Endothelial cell of umbilical vein (primary cell): ENCODE measurements at regions not wholly inside any gene's neighbourhood (a gene's known extent, or its start where the extent isn't known, plus 50 kb on each side); places are given as distances from the start of the nearest gene placed in this dataset.

Experiments used
- BruUV-seq: library from RNA; stranded (reverse); fragments of 400-500 nt; replicated peaks from 2 replicates; lab custom pipeline; 2021; lab: Mats Ljungman, UMichigan
- CTCF ChIA-PET: fragments of 300-600, 350-600 bp; sonication (Branson Sonifier 250); formaldehyde crosslinking; loops from one replicate; lab custom pipeline; 2021; ENCODE audit warnings: antibody characterized with exemption, inconsistent platforms; lab: Charles Lee
- POLR2A ChIA-PET: fragments of 300-600, 350-600 bp; sonication (Branson Sonifier 250); formaldehyde crosslinking; loops from one replicate; lab custom pipeline; 2021; ENCODE audit warnings: antibody characterized with exemption, inconsistent platforms; lab: Charles Lee
- DNase-seq: peaks from one replicate; pipeline ENCODE4 v3.0.0-alpha.2; 2011; ENCODE audit warnings: low read depth, low spot score
- FAIRE-seq: peaks from 2 replicates; lab custom pipeline; 2011; peaks lifted over from hg19 to GRCh38; lab: Jason Lieb, UNC
- H2AFZ ChIP-seq: 2 replicates; pipeline ENCODE4 v1.6.0; 2012; ENCODE audit warnings: low read depth, low read length, control low read depth, inconsistent platforms
- H3K27ac ChIP-seq: 2 replicates; pipeline ENCODE4 v1.5.1; 2011; ENCODE audit warnings: low read depth, mild to moderate bottlenecking, control low read depth, low read length, moderate library complexity; ENCODE audit not compliant: insufficient read depth
- H3K27me3 ChIP-seq, 2 experiments: 2 replicates each; pipeline versions ENCODE4 v1.6.0 to v1.6.1; 2011; ENCODE audit warnings: low read length in 2 of 2, mixed read lengths in 1 of 2; ENCODE audit not compliant: control insufficient read depth in 2 of 2, insufficient read depth in 2 of 2
- H3K36me3 ChIP-seq, 2 experiments: 2 replicates in 1 of 2; 3 replicates in 1 of 2; pipeline ENCODE4 v1.5.1; 2011; ENCODE audit warnings: low read length in 2 of 2, mild to moderate bottlenecking in 1 of 2, moderate library complexity in 1 of 2; ENCODE audit not compliant: control insufficient read depth in 2 of 2, insufficient read depth in 2 of 2; ENCODE audit errors: extremely low read depth in 1 of 2
- H3K4me1 ChIP-seq: 3 replicates; pipeline ENCODE4 v1.5.1; 2011; ENCODE audit warnings: mild to moderate bottlenecking, low read length; ENCODE audit not compliant: control insufficient read depth, insufficient read depth; ENCODE audit errors: extremely low read depth
- H3K4me2 ChIP-seq: 2 replicates; pipeline ENCODE4 v1.6.1; 2011; ENCODE audit warnings: low read length, control low read depth, mixed read lengths; ENCODE audit not compliant: insufficient read depth
- H3K4me3 ChIP-seq, 3 experiments: fragments of 200-600 bp in 1 of 3; sonication (generic), shearing (Covaris generic) in 1 of 3; replicated peaks in 1 of 3; 2 replicates each; pipeline ENCODE4 v1.5.1; 2011 to 2016; ENCODE audit warnings: control low read depth in 3 of 3, low read length in 3 of 3, mild to moderate bottlenecking in 2 of 3, inconsistent platforms in 1 of 3, low read depth in 1 of 3, moderate library complexity in 1 of 3; ENCODE audit not compliant: insufficient read depth in 1 of 3
- H3K79me2 ChIP-seq: 2 replicates; pipeline ENCODE4 v1.6.0; 2012; ENCODE audit warnings: low read length, inconsistent platforms; ENCODE audit not compliant: control insufficient read depth, insufficient read depth
- H3K9ac ChIP-seq: replicated peaks from 2 replicates; pipeline ENCODE3; 2011; ENCODE audit warnings: low read length, control low read depth; ENCODE audit not compliant: insufficient read depth; ENCODE audit errors: extremely low read depth
- H3K9me1 ChIP-seq: replicated peaks from 3 replicates; pipeline ENCODE4 v1.6.0; 2011; ENCODE audit warnings: mild to moderate bottlenecking, low read length; ENCODE audit not compliant: control insufficient read depth, insufficient read depth; ENCODE audit errors: extremely low read depth
- H3K9me3 ChIP-seq: replicated peaks from 2 replicates; pipeline ENCODE4 v1.5.1; 2012; ENCODE audit warnings: low read length, inconsistent platforms; ENCODE audit not compliant: control insufficient read depth, insufficient read depth
- H4K20me1 ChIP-seq: replicated peaks from 2 replicates; pipeline ENCODE3; 2011; ENCODE audit warnings: mild to moderate bottlenecking, low read length; ENCODE audit not compliant: control insufficient read depth, insufficient read depth; ENCODE audit errors: extremely low read depth
- EZH2 ChIP-seq: IDR thresholded peaks from 2 replicates; pipeline ENCODE4 v1.6.1; 2012; ENCODE audit warnings: borderline replicate concordance, low read depth, mild to moderate bottlenecking, moderate library complexity, low read length, inconsistent platforms; ENCODE audit not compliant: severe bottlenecking
- FOS ChIP-seq: IDR thresholded peaks from 2 replicates; pipeline ENCODE4 v1.6.1; 2011; ENCODE audit warnings: mild to moderate bottlenecking, low read length, moderate library complexity, borderline replicate concordance; ENCODE audit not compliant: insufficient read depth
- GATA2 ChIP-seq: IDR thresholded peaks from 2 replicates; pipeline ENCODE4 v1.7.0; 2011; ENCODE audit warnings: low read depth, mild to moderate bottlenecking, moderate library complexity, mixed read lengths, low read length; ENCODE audit not compliant: insufficient read length, insufficient read depth
- JUN ChIP-seq: IDR thresholded peaks from 2 replicates; pipeline ENCODE4 v1.6.1; 2011; ENCODE audit warnings: borderline replicate concordance, low read depth; ENCODE audit not compliant: insufficient read length, insufficient read depth
- MAX ChIP-seq: IDR thresholded peaks from 2 replicates; pipeline ENCODE4 v1.6.1; 2011; ENCODE audit not compliant: insufficient read depth, insufficient read length
- MYC ChIP-seq: IDR thresholded peaks from one replicate; pipeline ENCODE4 v1.6.1; 2011; ENCODE audit warnings: mild to moderate bottlenecking, low read depth, low read length
- POLR2A ChIP-seq: IDR thresholded peaks from 2 replicates; pipeline ENCODE4 v1.6.1; 2012; ENCODE audit warnings: low read depth, mild to moderate bottlenecking, control low read depth, low read length
- POLR2AphosphoS5 ChIP-seq: IDR thresholded peaks from 2 replicates; pipeline ENCODE4 v1.6.1; 2012; ENCODE audit warnings: low read depth, mild to moderate bottlenecking, control low read depth, low read length, moderate library complexity; ENCODE audit not compliant: insufficient read depth
- dilution Hi-C: fragments of 300-500 bp; cut with MboI; formaldehyde crosslinking; loops from one replicate; pipeline ENCODE4 v1.15.0; 2019; ENCODE audit warnings: low sequenced_read_pairs; ENCODE audit not compliant: extremely low pct_ligation_motif_present
- intact Hi-C: fragments of 100-400 bp; cut with micrococcal nuclease; formaldehyde crosslinking; loops from one replicate; pipeline ENCODE4 v1.10.0; 2022
- TF ChIP-seq, protein P1 (sequence below), 2 donors: IDR thresholded peaks; 1 replicate in 1 of 2; 2 replicates in 1 of 2; pipeline ENCODE4 v1.5.1; 2011; ENCODE audit warnings: low read length in 2 of 2, mild to moderate bottlenecking in 2 of 2, moderate library complexity in 2 of 2, control low read depth in 1 of 2, inconsistent platforms in 1 of 2, low read depth in 1 of 2; ENCODE audit not compliant: insufficient read depth in 1 of 2; ENCODE audit errors: extremely low read depth in 1 of 2

- CTCF ChIA-PET = interaction anchor here (0.6 to 3.1 kb wide), 119 partner anchors 9 to 1387 kb away, joined by 3 to 154 read pairs (median 4); partner anchors contain the start of gene BTG1
- BruUV-seq = no TSS peak
- H3K79me2 ChIP-seq = no peaks in the 10 kb centered on the region
- peak overlapping the region; percentile 62 for H3K9ac ChIP-seq
- POLR2A ChIA-PET = interaction anchor here (0.6 to 3.6 kb wide), 3 partner anchors 759 to 1026 kb away, joined by 3 to 69 read pairs (median 5); partner anchors contain the start of gene BTG1
- H2AFZ ChIP-seq = peak overlapping the region; percentile 36
- dilution Hi-C loops (no loop called here), intact Hi-C loops (loop anchor here (1.0 to 5.0 kb wide), 10 partner anchors 155 to 1268 kb away; no protein-coding TSS in a partner anchor)
- H3K36me3 ChIP-seq = no peaks in the 10 kb centered on the region
- TF ChIP-seq FOS = no peak
- TF ChIP-seq MAX = no peak
- TF ChIP-seq POLR2AphosphoS5 = no peak
- no peak for TF ChIP-seq GATA2
- TF ChIP-seq POLR2A = no peak
- no peak for TF ChIP-seq MYC
- no peak for TF ChIP-seq JUN
- TF ChIP-seq, protein P1, sequence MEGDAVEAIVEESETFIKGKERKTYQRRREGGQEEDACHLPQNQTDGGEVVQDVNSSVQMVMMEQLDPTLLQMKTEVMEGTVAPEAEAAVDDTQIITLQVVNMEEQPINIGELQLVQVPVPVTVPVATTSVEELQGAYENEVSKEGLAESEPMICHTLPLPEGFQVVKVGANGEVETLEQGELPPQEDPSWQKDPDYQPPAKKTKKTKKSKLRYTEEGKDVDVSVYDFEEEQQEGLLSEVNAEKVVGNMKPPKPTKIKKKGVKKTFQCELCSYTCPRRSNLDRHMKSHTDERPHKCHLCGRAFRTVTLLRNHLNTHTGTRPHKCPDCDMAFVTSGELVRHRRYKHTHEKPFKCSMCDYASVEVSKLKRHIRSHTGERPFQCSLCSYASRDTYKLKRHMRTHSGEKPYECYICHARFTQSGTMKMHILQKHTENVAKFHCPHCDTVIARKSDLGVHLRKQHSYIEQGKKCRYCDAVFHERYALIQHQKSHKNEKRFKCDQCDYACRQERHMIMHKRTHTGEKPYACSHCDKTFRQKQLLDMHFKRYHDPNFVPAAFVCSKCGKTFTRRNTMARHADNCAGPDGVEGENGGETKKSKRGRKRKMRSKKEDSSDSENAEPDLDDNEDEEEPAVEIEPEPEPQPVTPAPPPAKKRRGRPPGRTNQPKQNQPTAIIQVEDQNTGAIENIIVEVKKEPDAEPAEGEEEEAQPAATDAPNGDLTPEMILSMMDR (IDR thresholded peaks at IDR 0.05; ENCODE audit: extremely low read depth in 1 of 2, insufficient read depth in 1 of 2, low read depth in 1 of 2, low read length in 2 of 2) = peak; percentile 80 to 83
- TF ChIP-seq EZH2 = no peak
- no peak for FAIRE-seq
- H3K27me3 ChIP-seq = no peaks in the 10 kb centered on the region
- peak; percentile 91 for DNase-seq
- peak overlapping the region; percentile 17 to 66 (median 34) for H3K4me3 ChIP-seq
- H3K4me1 ChIP-seq = peaks cover 8% of the 10 kb centered on the region
- no peaks in the 10 kb centered on the region for H4K20me1 ChIP-seq
- H3K9me1 ChIP-seq = no peaks in the 10 kb centered on the region
- no peaks in the 10 kb centered on the region for H3K9me3 ChIP-seq
- peak overlapping the region; percentile 54 for H3K27ac ChIP-seq
- H3K4me2 ChIP-seq = peak overlapping the region; percentile 86
These were observed 199.5 kb upstream of the DCN start for GRCh38 chr12:91382081-91382543.
